ENCODE measurements at regions not wholly inside any gene's neighbourhood (a gene's known extent, or its start where the extent isn't known, plus 50 kb on each side); places are given as distances from the start of the nearest gene placed in this dataset.

DNA sequence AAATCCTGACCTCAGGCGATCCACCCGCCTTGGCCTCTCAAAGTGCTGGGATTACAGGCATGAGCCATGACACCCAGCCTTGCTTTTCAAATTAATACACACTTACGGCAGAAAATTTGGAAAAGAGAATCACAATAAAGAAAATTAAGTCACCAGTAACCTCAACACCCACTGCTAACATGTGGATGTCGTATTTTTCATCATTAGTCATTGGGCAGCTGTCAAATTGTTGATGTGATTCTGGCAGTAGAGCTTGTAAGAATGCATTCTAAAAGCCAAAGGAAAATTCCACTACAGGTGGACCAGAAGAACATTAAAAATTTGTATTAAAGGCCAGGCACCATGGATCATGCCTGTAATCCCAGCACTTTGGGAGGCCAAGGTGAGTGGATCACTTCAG lies 237.3 kb upstream of the TUT7 start:
- H3K27me3 ChIP-seq, result no peaks in the 10 kb centered on the region
- no peaks in the 10 kb centered on the region for H4K20me1 ChIP-seq
- no peak overlapping the region for H3K4me3 ChIP-seq
- no peaks in the 10 kb centered on the region for H3K4me1 ChIP-seq
- no peaks in the 10 kb centered on the region for H3K36me3 ChIP-seq
- H3K4me2 ChIP-seq, result no peak overlapping the region
- no peak overlapping the region for H3K27ac ChIP-seq
- no peak for TF ChIP-seq Cebpa-rat (IDR thresholded peaks at IDR 0.05)
- H3K9me3 ChIP-seq (replicated peaks in 1 of 11), result peaks cover 0 to 9% (median 0%) of the 10 kb centered on the region in 11 experiments; a peak in 3 of 22 replicates
- no peak overlapping the region for H3K9ac ChIP-seq

DNA sequence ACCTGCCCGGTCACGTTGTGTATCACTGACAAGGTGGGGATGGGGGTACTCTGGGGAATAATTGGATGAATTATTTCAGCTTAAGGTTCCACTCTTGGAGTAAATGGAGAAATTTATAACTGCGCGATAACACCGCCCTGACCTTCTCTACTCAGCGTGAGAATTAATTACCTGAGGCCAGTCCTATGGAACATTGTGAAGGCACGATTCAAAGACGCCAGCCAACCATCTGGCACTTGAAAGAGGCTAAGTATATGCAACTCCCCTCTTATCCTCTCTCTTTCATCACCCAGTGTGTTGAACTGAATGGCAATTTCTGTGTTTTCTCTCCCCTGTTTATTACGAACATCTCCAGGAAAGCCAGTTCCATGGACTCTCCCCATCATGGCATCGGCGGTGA lies 235.5 kb upstream of the TUT7 start:
- no peak overlapping the region for H3K27ac ChIP-seq
- H3K27me3 ChIP-seq, result no peaks in the 10 kb centered on the region
- H3K9me3 ChIP-seq (replicated peaks in 1 of 11), result peaks cover 0 to 9% (median 0%) of the 10 kb centered on the region in 11 experiments; a peak in 2 of 22 replicates
- no peaks in the 10 kb centered on the region for H3K36me3 ChIP-seq
- no peak overlapping the region for H3K4me2 ChIP-seq
- TF ChIP-seq Cebpa-rat (IDR thresholded peaks at IDR 0.05), result no peak
- H4K20me1 ChIP-seq, result no peaks in the 10 kb centered on the region
- H3K4me3 ChIP-seq, result no peak overlapping the region
- H3K4me1 ChIP-seq, result peaks cover 0 to 14% (median 8%) of the 10 kb centered on the region in 10 experiments; a peak in 10 of 20 replicates
- no peak overlapping the region for H3K9ac ChIP-seq

DNA sequence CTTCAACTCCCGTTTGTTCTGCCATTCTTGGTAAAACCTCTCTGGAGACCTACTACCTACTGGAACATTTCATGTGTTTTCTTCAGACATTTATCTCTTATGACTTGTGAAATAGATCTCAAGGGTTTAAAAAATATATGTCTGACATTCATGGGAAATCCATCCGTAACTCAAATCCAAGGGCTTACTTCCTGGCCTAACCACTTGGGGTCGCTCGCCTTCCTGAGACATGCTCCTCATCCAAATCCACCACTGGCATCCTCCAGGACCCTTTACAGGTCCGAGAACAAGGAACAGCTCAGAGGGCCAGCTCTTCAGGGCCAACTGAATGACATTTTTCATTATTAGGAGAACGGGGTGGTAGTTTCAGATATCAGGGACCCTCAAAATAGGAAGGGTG lies 235.1 kb upstream of the TUT7 start:
- no peak overlapping the region for H3K9ac ChIP-seq
- H4K20me1 ChIP-seq, result no peaks in the 10 kb centered on the region
- H3K9me3 ChIP-seq (replicated peaks in 1 of 11), result peaks cover 0 to 9% (median 0%) of the 10 kb centered on the region in 11 experiments; a peak in 2 of 22 replicates
- H3K4me1 ChIP-seq, result peaks cover 0 to 14% (median 8%) of the 10 kb centered on the region in 10 experiments; a peak in 10 of 20 replicates
- no peak overlapping the region for H3K4me2 ChIP-seq
- no peak overlapping the region for H3K4me3 ChIP-seq
- no peak for TF ChIP-seq Cebpa-rat (IDR thresholded peaks at IDR 0.05)
- H3K27me3 ChIP-seq, result no peaks in the 10 kb centered on the region
- no peak overlapping the region for H3K27ac ChIP-seq
- H3K36me3 ChIP-seq, result no peaks in the 10 kb centered on the region

DNA sequence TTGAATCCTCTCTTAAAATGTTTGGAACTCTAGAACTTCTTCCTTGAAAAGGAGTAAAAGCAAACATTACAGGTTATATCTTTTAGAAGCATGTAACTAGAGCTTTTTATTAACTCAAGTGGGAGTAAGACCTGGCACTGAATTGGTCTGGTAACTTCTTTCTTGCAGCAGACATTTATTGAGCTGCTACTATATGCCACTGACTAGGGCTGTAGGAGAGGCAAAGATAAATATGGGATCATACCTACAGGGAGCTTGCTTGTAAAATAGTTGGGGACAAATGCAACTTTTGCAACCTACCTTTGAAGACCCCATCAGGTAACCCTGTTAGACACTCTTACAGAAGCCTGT lies 231.9 kb upstream of the TUT7 start:
- Histone ChIP-seq H3K36me3 (no peaks in the 10 kb centered on the region), H3K4me3 (no peak overlapping the region), H4K20me1 (no peaks in the 10 kb centered on the region), H3K4me2 (peak overlapping the region in 8 of 11 experiments; percentile 8 to 60 (median 52); a peak in 15 of 22 replicates), H3K27me3 (no peaks in the 10 kb centered on the region), H3K9ac (peak overlapping the region in 1 of 11 experiments; percentile 58; a peak in 2 of 22 replicates), H3K4me1 (peaks cover 0 to 40% (median 35%) of the 10 kb centered on the region in 10 experiments; a peak in 15 of 20 replicates), H3K27ac (peak overlapping the region in 4 of 11 experiments; percentile 13 to 49 (median 18); a peak in 4 of 22 replicates), H3K9me3 (replicated peaks in 1 of 11) (peaks cover 0 to 15% (median 3%) of the 10 kb centered on the region in 11 experiments; a peak in 5 of 22 replicates)
- TF ChIP-seq Cebpa-rat (IDR thresholded peaks at IDR 0.05), result no peak

DNA sequence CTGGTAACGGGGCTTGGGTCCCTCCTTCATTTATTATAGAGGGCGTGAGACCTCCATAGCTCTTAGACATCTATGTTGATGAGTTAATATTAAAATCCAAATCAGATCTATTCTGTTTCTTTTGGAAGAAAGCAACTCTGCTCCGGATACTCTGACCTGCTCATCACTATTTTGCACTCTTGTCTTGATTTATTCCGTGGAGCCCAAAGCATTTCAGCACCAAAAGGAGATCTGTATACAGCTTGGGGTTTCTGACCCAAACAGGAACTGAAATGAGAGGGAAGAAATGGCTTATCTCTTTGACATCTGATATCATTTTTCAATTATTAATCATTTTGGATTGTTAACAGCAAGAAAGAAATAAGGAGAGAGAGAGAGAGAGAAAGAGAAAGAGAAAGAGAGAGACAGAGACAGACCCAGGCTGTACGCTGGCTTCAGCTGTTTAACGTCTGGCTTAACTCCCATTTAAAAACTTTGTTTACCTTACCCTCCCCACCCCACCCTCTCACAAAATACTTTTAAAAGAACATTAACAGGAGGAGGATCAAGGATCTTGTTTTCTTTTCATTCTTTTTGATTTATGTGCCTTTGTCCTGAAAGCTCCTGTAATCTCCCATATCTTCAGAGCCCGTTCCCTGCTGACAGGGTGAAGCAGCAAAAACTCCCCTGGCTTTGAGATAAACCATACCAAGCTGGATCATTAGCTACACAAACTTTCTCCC lies 231.4 kb upstream of the TUT7 start:
- no peaks in the 10 kb centered on the region for H3K27me3 ChIP-seq
- no peaks in the 10 kb centered on the region for H4K20me1 ChIP-seq
- no peak overlapping the region for H3K4me3 ChIP-seq
- TF ChIP-seq Cebpa-rat (IDR thresholded peaks at IDR 0.05), result no peak
- H3K4me2 ChIP-seq, result peak overlapping the region; percentile 21 to 60 (median 44); a peak in 18 of 22 replicates
- H3K4me1 ChIP-seq, result peaks cover 5 to 45% (median 41%) of the 10 kb centered on the region in 10 experiments; a peak in 18 of 20 replicates
- H3K9ac ChIP-seq, result peak overlapping the region in 1 of 11 experiments; percentile 58; a peak in 2 of 22 replicates
- peak overlapping the region in 5 of 11 experiments; percentile 13 to 49 (median 37); a peak in 7 of 22 replicates for H3K27ac ChIP-seq
- peaks cover 0 to 20% (median 3%) of the 10 kb centered on the region in 11 experiments; a peak in 5 of 22 replicates for H3K9me3 ChIP-seq (replicated peaks in 1 of 11)
- H3K36me3 ChIP-seq, result no peaks in the 10 kb centered on the region

DNA sequence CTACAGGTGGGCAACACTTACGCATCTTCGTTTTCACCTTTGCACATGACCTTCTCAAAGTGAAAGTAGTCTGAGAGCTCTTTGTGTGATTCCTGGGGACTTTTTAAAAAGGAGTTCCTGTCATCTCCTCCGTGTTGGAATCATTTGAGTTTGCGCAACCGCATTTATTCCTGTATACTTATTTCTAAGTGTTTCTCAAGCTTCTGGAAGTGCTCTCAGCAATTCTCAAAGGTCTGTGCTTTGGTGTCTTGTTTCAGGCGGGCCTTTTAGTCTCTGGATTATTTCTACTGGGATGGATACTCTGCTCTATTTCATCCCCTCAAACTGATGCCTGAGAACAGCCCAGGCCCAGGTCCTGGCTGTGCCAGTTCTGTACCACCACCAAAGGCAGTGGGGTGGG lies 226.5 kb upstream of the TUT7 start:
- peak overlapping the region; percentile 26 to 89 (median 59); a peak in 20 of 22 replicates for H3K4me2 ChIP-seq
- H3K36me3 ChIP-seq, result no peaks in the 10 kb centered on the region
- no peaks in the 10 kb centered on the region for H3K27me3 ChIP-seq
- no peaks in the 10 kb centered on the region for H4K20me1 ChIP-seq
- H3K4me3 ChIP-seq, result no peak overlapping the region
- H3K9me3 ChIP-seq (replicated peaks in 1 of 11), result peaks cover 0 to 18% (median 0%) of the 10 kb centered on the region in 11 experiments; a peak in 4 of 22 replicates
- peaks cover 32 to 89% (median 85%) of the 10 kb centered on the region in 10 experiments for H3K4me1 ChIP-seq
- 0 out of 22 replicates have a peak, but pooled peaks of 1 of the 11 experiments have one; percentile 26 for TF ChIP-seq Cebpa-rat (IDR thresholded peaks at IDR 0.05)
- peak overlapping the region in 7 of 11 experiments; percentile 0 to 54 (median 20); a peak in 8 of 22 replicates for H3K27ac ChIP-seq
- H3K9ac ChIP-seq, result no peak overlapping the region

DNA sequence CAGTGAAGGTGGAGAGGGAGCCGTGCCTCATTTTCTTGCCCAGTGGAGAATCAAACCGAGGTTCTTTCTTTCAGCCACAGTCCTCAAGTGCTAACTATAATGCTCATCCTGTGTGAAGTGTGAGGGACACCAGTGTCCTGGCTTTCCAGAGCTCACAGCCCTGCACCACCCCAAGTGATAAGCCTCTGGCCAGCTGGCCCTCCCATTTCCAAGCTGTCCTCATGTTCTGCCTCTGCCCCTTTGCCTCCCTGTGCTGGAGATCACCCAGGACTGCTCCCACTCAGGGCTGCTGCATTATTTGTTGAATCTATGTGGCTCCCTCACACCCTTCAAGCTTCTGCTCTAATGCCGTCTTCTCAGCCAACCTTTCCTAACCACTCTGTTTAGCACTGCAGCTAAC lies 224.5 kb upstream of the TUT7 start:
- no peak for TF ChIP-seq Cebpa-rat (IDR thresholded peaks at IDR 0.05)
- Histone ChIP-seq H4K20me1 (no peaks in the 10 kb centered on the region), H3K27ac (peak overlapping the region in 3 of 11 experiments; percentile 70 to 89 (median 82); a peak in 6 of 22 replicates), H3K4me1 (peaks cover 46 to 100% (median 96%) of the 10 kb centered on the region in 10 experiments), H3K9ac (no peak overlapping the region), H3K36me3 (no peaks in the 10 kb centered on the region; a peak in 1 of 22 replicates), H3K4me2 (peak overlapping the region in 9 of 11 experiments; percentile 16 to 93 (median 84); a peak in 16 of 22 replicates), H3K27me3 (no peaks in the 10 kb centered on the region), H3K4me3 (no peak overlapping the region), H3K9me3 (replicated peaks in 1 of 11) (peaks cover 0 to 37% (median 18%) of the 10 kb centered on the region in 11 experiments; a peak in 19 of 22 replicates)

DNA sequence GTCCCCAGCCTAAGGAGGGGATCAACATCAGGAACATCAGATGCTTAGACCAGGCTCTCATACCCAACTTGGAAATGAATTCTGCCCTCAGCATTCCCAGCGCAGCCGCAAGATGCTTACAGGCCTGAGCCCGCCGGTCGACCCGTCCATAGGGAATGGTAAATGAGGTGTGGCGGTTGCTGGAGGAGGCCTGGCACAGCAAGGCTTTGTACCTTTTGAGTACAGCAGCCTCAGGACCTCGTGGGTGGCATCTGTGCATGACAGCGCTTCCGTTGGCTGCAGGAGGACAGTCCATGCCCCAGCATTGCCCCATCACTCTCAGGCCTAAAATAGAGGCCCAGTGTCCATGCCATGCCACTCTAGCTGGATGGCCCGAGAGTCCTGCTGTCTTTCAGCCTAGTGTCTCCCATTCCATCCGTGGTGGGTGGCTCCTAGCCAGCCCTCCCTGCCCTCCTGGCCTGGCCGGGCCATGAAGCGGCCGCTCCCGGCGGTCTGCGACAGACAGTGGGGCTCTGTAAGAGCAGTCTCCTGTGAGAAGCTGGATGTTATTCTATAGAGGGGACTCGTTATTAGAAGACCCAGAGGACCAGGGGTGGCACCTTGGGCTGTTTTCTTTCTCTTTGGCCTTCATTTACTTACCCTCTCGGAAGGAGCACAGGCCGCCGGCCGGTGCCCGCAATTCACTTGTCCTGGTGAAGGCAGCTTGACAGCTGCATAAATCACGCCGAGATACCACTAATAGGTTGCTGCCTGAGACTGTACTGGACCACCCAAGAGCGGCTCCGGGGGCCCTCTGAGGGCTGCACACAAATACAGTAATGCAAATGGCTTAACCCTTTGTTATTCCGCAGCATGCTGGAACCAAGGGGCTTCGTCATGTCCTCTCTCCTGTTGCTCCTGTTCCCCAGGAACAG lies 223.5 kb upstream of the TUT7 start:
- peaks cover 46 to 93% (median 88%) of the 10 kb centered on the region in 10 experiments for H3K4me1 ChIP-seq
- no peak for TF ChIP-seq Cebpa-rat (IDR thresholded peaks at IDR 0.05)
- H3K9ac ChIP-seq, result peak overlapping the region in 4 of 11 experiments; percentile 65 to 77 (median 74); a peak in 7 of 22 replicates
- no peaks in the 10 kb centered on the region for H4K20me1 ChIP-seq
- peaks cover under 1 to 47% (median 27%) of the 10 kb centered on the region in 11 experiments; a peak in 21 of 22 replicates for H3K9me3 ChIP-seq (replicated peaks in 1 of 11)
- H3K27me3 ChIP-seq, result no peaks in the 10 kb centered on the region
- peak overlapping the region in 10 of 11 experiments; percentile 70 to 92 (median 84); a peak in 18 of 22 replicates for H3K27ac ChIP-seq
- H3K4me3 ChIP-seq, result no peak overlapping the region; a peak in 1 of 20 replicates
- peak overlapping the region; percentile 72 to 93 (median 84) for H3K4me2 ChIP-seq
- H3K36me3 ChIP-seq, result no peaks in the 10 kb centered on the region; a peak in 1 of 22 replicates

Measured in BLaER1 treated with 17β-estradiol and CSF1 and Interleukin-3, amounts not matched to agents 10 nM and 100 nM (cell line).